HG03280 (cell line): ENCODE measurements at regions not wholly inside any gene's neighbourhood (a gene's known extent, or its start where the extent isn't known, plus 50 kb on each side); places are given as distances from the start of the nearest gene placed in this dataset.

Experiments
- ATAC-seq: cut with Tn5 transposase; IDR thresholded peaks from one replicate; pipeline ENCODE4 v1.9.1; 2021; ENCODE audit warnings: mild to moderate bottlenecking, moderate library complexity; ENCODE audit not compliant: unreplicated experiment

- no peak for ATAC-seq
These were observed 342.2 kb upstream of the DYNLRB2 start for GRCh38 chr16:80198311-80199299.

- no peak for ATAC-seq
These were observed 343.0 kb upstream of the DYNLRB2 start for GRCh38 chr16:80197741-80198201.

- ATAC-seq, result no peak
These were observed 348.9 kb upstream of the DYNLRB2 start for GRCh38 chr16:80191928-80192327.

- ATAC-seq, result no peak
These were observed 351.2 kb upstream of the DYNLRB2 start for GRCh38 chr16:80189476-80190175.

- ATAC-seq, result no peak
These were observed 364.7 kb upstream of the DYNLRB2 start for GRCh38 chr16:80176114-80176513.

- ATAC-seq, result no peak
These were observed 365.8 kb upstream of the DYNLRB2 start for GRCh38 chr16:80175011-80175410.

- no peak for ATAC-seq
These were observed 366.4 kb upstream of the DYNLRB2 start for GRCh38 chr16:80174416-80174815.

- ATAC-seq, result no peak
These were observed 369.0 kb upstream of the DYNLRB2 start for GRCh38 chr16:80171746-80172145.

- no peak for ATAC-seq
These were observed 369.6 kb upstream of the DYNLRB2 start for GRCh38 chr16:80171199-80171598.

GRCh38 chr16:80167657-80168390 lies 373.0 kb upstream of the DYNLRB2 start:
- no peak for ATAC-seq

GRCh38 chr16:80166082-80166481 lies 374.7 kb upstream of the DYNLRB2 start:
- ATAC-seq, result no peak

GRCh38 chr16:80164966-80165550 lies 375.7 kb upstream of the DYNLRB2 start:
- no peak for ATAC-seq

- ATAC-seq, result no peak
These were observed 377.5 kb upstream of the DYNLRB2 start for GRCh38 chr16:80163339-80163738.

GRCh38 chr16:80161799-80162739 lies 378.7 kb upstream of the DYNLRB2 start:
- ATAC-seq, result no peak

- ATAC-seq, result no peak
These were observed 382.0 kb upstream of the DYNLRB2 start for GRCh38 chr16:80158766-80159165.

- ATAC-seq, result no peak
These were observed 389.1 kb upstream of the DYNLRB2 start for GRCh38 chr16:80151722-80152111.

- ATAC-seq, result no peak
These were observed 389.6 kb upstream of the DYNLRB2 start for GRCh38 chr16:80150978-80151721.

- ATAC-seq, result no peak
These were observed 392.0 kb upstream of the DYNLRB2 start for GRCh38 chr16:80148826-80149225.

GRCh38 chr16:80147026-80147655 lies 393.7 kb upstream of the DYNLRB2 start:
- no peak for ATAC-seq
